Skeletal muscle tissue (tissue), 3 donors: ENCODE measurements at regions not wholly inside any gene's neighbourhood (a gene's known extent, or its start where the extent isn't known, plus 50 kb on each side); places are given as distances from the start of the nearest gene placed in this dataset.

Experiments used
- H3K27ac ChIP-seq: one replicate; pipeline ENCODE4 v1.7.0; 2013; ENCODE audit warnings: mild to moderate bottlenecking, low read depth, low read length, inconsistent platforms
- H3K27me3 ChIP-seq, 3 donors: one replicate each; pipeline ENCODE4 v1.7.0; 2013; ENCODE audit warnings: low read length in 3 of 3; ENCODE audit not compliant: control insufficient read depth in 3 of 3, insufficient read depth in 3 of 3
- H3K36me3 ChIP-seq, 3 donors: one replicate each; pipeline ENCODE4 v1.7.0; 2013; ENCODE audit warnings: low read length in 3 of 3; ENCODE audit not compliant: control insufficient read depth in 3 of 3, insufficient read depth in 3 of 3
- H3K4me1 ChIP-seq, 3 donors: one replicate each; pipeline ENCODE4 v1.7.0; 2013; ENCODE audit warnings: low read length in 3 of 3, mild to moderate bottlenecking in 3 of 3; ENCODE audit not compliant: control insufficient read depth in 3 of 3, insufficient read depth in 3 of 3
- H3K4me3 ChIP-seq, 3 donors: one replicate each; pipeline ENCODE4 v1.7.0; 2013; ENCODE audit warnings: low read length in 3 of 3
- H3K9ac ChIP-seq, 3 donors: one replicate each; pipeline ENCODE4 v1.7.0; 2013; ENCODE audit warnings: low read length in 3 of 3, mild to moderate bottlenecking in 3 of 3, moderate library complexity in 2 of 3, low read depth in 1 of 3
- H3K9me3 ChIP-seq, 3 donors: one replicate each; pipeline ENCODE4 v1.7.0; 2013; ENCODE audit warnings: low read length in 3 of 3; ENCODE audit not compliant: control insufficient read depth in 3 of 3
- donor health status: Osteomylitis.

GRCh38 chr6:137434640-137435039 lies 59.6 kb downstream of the OLIG3 start:
- H3K9me3 ChIP-seq: no peaks in the 10 kb centered on the region
- H3K4me3 ChIP-seq: no peak overlapping the region
- H3K27me3 ChIP-seq: no peaks in the 10 kb centered on the region
- no peak overlapping the region for H3K27ac ChIP-seq
- H3K36me3 ChIP-seq: no peaks in the 10 kb centered on the region
- no peak overlapping the region for H3K9ac ChIP-seq
- no peaks in the 10 kb centered on the region for H3K4me1 ChIP-seq

GRCh38 chr6:137432054-137432611 lies 62.1 kb downstream of the OLIG3 start:
- H3K9me3 ChIP-seq: no peaks in the 10 kb centered on the region
- no peak overlapping the region for H3K4me3 ChIP-seq
- H3K27me3 ChIP-seq: no peaks in the 10 kb centered on the region
- H3K27ac ChIP-seq: no peak overlapping the region
- H3K4me1 ChIP-seq: no peaks in the 10 kb centered on the region
- no peak overlapping the region for H3K9ac ChIP-seq
- no peaks in the 10 kb centered on the region for H3K36me3 ChIP-seq

GRCh38 chr6:137430954-137431353 lies 63.2 kb downstream of the OLIG3 start:
- H3K36me3 ChIP-seq: no peaks in the 10 kb centered on the region
- no peaks in the 10 kb centered on the region for H3K27me3 ChIP-seq
- H3K4me1 ChIP-seq: no peaks in the 10 kb centered on the region

GRCh38 chr6:137427656-137428290 lies 66.4 kb downstream of the OLIG3 start:
- no peaks in the 10 kb centered on the region for H3K27me3 ChIP-seq
- no peak overlapping the region for H3K9ac ChIP-seq
- H3K9me3 ChIP-seq: no peaks in the 10 kb centered on the region
- H3K4me3 ChIP-seq: no peak overlapping the region
- H3K27ac ChIP-seq: no peak overlapping the region
- H3K36me3 ChIP-seq: no peaks in the 10 kb centered on the region
- no peaks in the 10 kb centered on the region for H3K4me1 ChIP-seq

More at GRCh38 chr6:137430954-137431353, 63.2 kb downstream of the OLIG3 start:
- H3K27ac ChIP-seq: no peak overlapping the region
- no peak overlapping the region for H3K9ac ChIP-seq
- H3K9me3 ChIP-seq: no peaks in the 10 kb centered on the region
- no peak overlapping the region for H3K4me3 ChIP-seq

GRCh38 chr6:137426007-137426689 lies 68.0 kb downstream of the OLIG3 start:
- H3K9ac ChIP-seq: no peak overlapping the region

GRCh38 chr6:137424251-137424650 lies 69.9 kb downstream of the OLIG3 start:
- H3K27ac ChIP-seq: no peak overlapping the region
- no peaks in the 10 kb centered on the region for H3K36me3 ChIP-seq

More at GRCh38 chr6:137426007-137426689, 68.0 kb downstream of the OLIG3 start:
- no peak overlapping the region for H3K4me3 ChIP-seq
- H3K27ac ChIP-seq: no peak overlapping the region
- no peaks in the 10 kb centered on the region for H3K9me3 ChIP-seq
- no peaks in the 10 kb centered on the region for H3K27me3 ChIP-seq
- H3K4me1 ChIP-seq: no peaks in the 10 kb centered on the region
- no peaks in the 10 kb centered on the region for H3K36me3 ChIP-seq

GRCh38 chr6:137423451-137424168 lies 70.6 kb downstream of the OLIG3 start:
- H3K27me3 ChIP-seq: no peaks in the 10 kb centered on the region
- H3K9me3 ChIP-seq: no peaks in the 10 kb centered on the region
- no peak overlapping the region for H3K9ac ChIP-seq
- no peak overlapping the region for H3K4me3 ChIP-seq
- no peaks in the 10 kb centered on the region for H3K4me1 ChIP-seq
- H3K36me3 ChIP-seq: no peaks in the 10 kb centered on the region
- no peak overlapping the region for H3K27ac ChIP-seq

More at GRCh38 chr6:137424251-137424650, 69.9 kb downstream of the OLIG3 start:
- Histone ChIP-seq H3K9me3 (no peaks in the 10 kb centered on the region), H3K27me3 (no peaks in the 10 kb centered on the region), H3K9ac (no peak overlapping the region), H3K4me1 (no peaks in the 10 kb centered on the region), H3K4me3 (no peak overlapping the region)

- H3K4me3 ChIP-seq: no peak overlapping the region
- no peaks in the 10 kb centered on the region for H3K9me3 ChIP-seq
- no peaks in the 10 kb centered on the region for H3K27me3 ChIP-seq
- peaks cover 0 to 12% (median 9%) of the 10 kb centered on the region in 3 donors for H3K4me1 ChIP-seq
- H3K36me3 ChIP-seq: no peaks in the 10 kb centered on the region
- no peak overlapping the region for H3K9ac ChIP-seq
- H3K27ac ChIP-seq: no peak overlapping the region
These were observed 76.8 kb downstream of the OLIG3 start for GRCh38 chr6:137417396-137417795.

GRCh38 chr6:137416376-137417109 lies 77.7 kb downstream of the OLIG3 start:
- no peak overlapping the region for H3K9ac ChIP-seq
- peaks cover 0 to 12% (median 9%) of the 10 kb centered on the region in 3 donors for H3K4me1 ChIP-seq
- H3K9me3 ChIP-seq: no peaks in the 10 kb centered on the region
- no peak overlapping the region for H3K4me3 ChIP-seq
- H3K36me3 ChIP-seq: no peaks in the 10 kb centered on the region
- H3K27ac ChIP-seq: no peak overlapping the region
- H3K27me3 ChIP-seq: no peaks in the 10 kb centered on the region
